K562 (cell line): ENCODE measurements at regions not wholly inside any gene's neighbourhood (a gene's known extent, or its start where the extent isn't known, plus 50 kb on each side); places are given as distances from the start of the nearest gene placed in this dataset.

Experiments
- ATAC-seq: fragments of 200-7000 bp; cut with Tn5 transposase; 3 replicates; pipeline ENCODE4 v1.9.1; 2020; ENCODE audit warnings: moderate library complexity
- BruUV-seq: library from RNA; stranded (reverse); fragments of 400-500 nt; replicated peaks from 2 replicates; lab custom pipeline; 2021; lab: Mats Ljungman, UMichigan
- CTCF ChIA-PET: fragments of 300-600 bp; formaldehyde crosslinking; extraction: SDS; loops from one replicate; lab custom pipeline; 2021; ENCODE audit warnings: low intra/inter-chr PET ratio; lab: Yijun Ruan, JAX
- POLR2A ChIA-PET: fragments of 300-600, 350-650 bp; sonication (Branson Sonifier 250); formaldehyde crosslinking; extraction: SDS; loops from one replicate; lab custom pipeline; 2021; ENCODE audit warnings: antibody characterized with exemption, inconsistent platforms; lab: Yijun Ruan, JAX
- DNase-seq, 4 experiments: peaks; one replicate each; pipeline versions ENCODE4 v3.0.0 to v3.0.0-alpha.2; 2011 to 2018; ENCODE audit warnings: low spot score in 3 of 4, mixed read lengths in 3 of 4; ENCODE audit errors: extremely low read depth in 1 of 4
- FAIRE-seq: peaks from 2 replicates; lab custom pipeline; 2011; peaks lifted over from hg19 to GRCh38; lab: Jason Lieb, UNC
- H2AFZ ChIP-seq: 2 replicates; pipeline ENCODE4 v1.6.0; 2011; ENCODE audit warnings: low read depth, low read length, control low read depth, inconsistent platforms
- H3K27ac ChIP-seq: fragments of 200-600 bp; 3 replicates; pipeline ENCODE4 v1.8.0; 2011; ENCODE audit warnings: low read depth, mild to moderate bottlenecking, control low read depth, inconsistent platforms, low read length, moderate library complexity, mixed read lengths; ENCODE audit errors: extremely low read depth
- H3K27me3 ChIP-seq, 2 experiments: fragments of 300-600 bp in 1 of 2; 2 replicates in 1 of 2; 3 replicates in 1 of 2; pipeline versions ENCODE4 v1.6.0 to v1.8.0; 2011; ENCODE audit warnings: inconsistent platforms in 2 of 2, low read length in 2 of 2, mild to moderate bottlenecking in 1 of 2, mixed read lengths in 1 of 2, moderate library complexity in 1 of 2; ENCODE audit not compliant: control insufficient read depth in 2 of 2, insufficient read depth in 2 of 2
- H3K36me3 ChIP-seq: fragments of 300-600 bp; 3 replicates; pipeline ENCODE4 v1.8.0; 2011; ENCODE audit warnings: mild to moderate bottlenecking, low read length, inconsistent platforms; ENCODE audit not compliant: control insufficient read depth, insufficient read depth
- H3K4me1 ChIP-seq, 2 experiments: fragments of 200-600 bp in 1 of 2; replicated peaks in 1 of 2; 2 replicates in 1 of 2; 3 replicates in 1 of 2; pipeline versions ENCODE4 v1.5.1 to v1.8.0; 2011; ENCODE audit warnings: inconsistent platforms in 2 of 2, low read length in 2 of 2, mild to moderate bottlenecking in 1 of 2, mixed read lengths in 1 of 2, moderate library complexity in 1 of 2; ENCODE audit not compliant: control insufficient read depth in 2 of 2, insufficient read depth in 2 of 2
- H3K4me2 ChIP-seq: 2 replicates; pipeline ENCODE4 v1.6.1; 2011; ENCODE audit warnings: low read length, control low read depth, inconsistent platforms, mixed read lengths; ENCODE audit not compliant: insufficient read depth
- H3K4me3 ChIP-seq: fragments of 200-600 bp; sonication (generic), shearing (Covaris generic); 2 replicates; pipeline ENCODE4 v1.5.1; 2016; ENCODE audit warnings: control low read depth, inconsistent platforms
- H3K79me2 ChIP-seq: fragments of 200-600 bp; 3 replicates; pipeline ENCODE4 v1.8.0; 2011; ENCODE audit warnings: low read length, inconsistent platforms; ENCODE audit not compliant: control insufficient read depth, insufficient read depth
- H3K9ac ChIP-seq, 2 experiments: 2 replicates each; pipeline versions ENCODE4 v1.6.0 to v1.6.1; 2011; ENCODE audit warnings: low read depth in 2 of 2, low read length in 2 of 2, control low read depth in 1 of 2, inconsistent platforms in 1 of 2, mild to moderate bottlenecking in 1 of 2, mixed read lengths in 1 of 2; ENCODE audit not compliant: insufficient read depth in 1 of 2
- H3K9me1 ChIP-seq: one replicate; pipeline ENCODE4 v1.6.0; 2011; ENCODE audit warnings: inconsistent platforms, mild to moderate bottlenecking, low read length, moderate library complexity; ENCODE audit not compliant: control insufficient read depth, insufficient read depth
- H3K9me3 ChIP-seq: replicated peaks from 2 replicates; pipeline ENCODE4 v1.5.1; 2011; ENCODE audit warnings: low read depth, low read length, inconsistent platforms; ENCODE audit not compliant: control insufficient read depth, insufficient read depth
- H4K20me1 ChIP-seq: replicated peaks from 2 replicates; pipeline ENCODE4 v1.6.1; 2011; ENCODE audit warnings: low read length, inconsistent platforms, mixed read lengths; ENCODE audit not compliant: control insufficient read depth, insufficient read depth
- NCOA6 ChIP-seq: fragments of 450-650 bp; IDR thresholded peaks from 2 replicates; pipeline ENCODE4 v1.6.1; 2017; ENCODE audit warnings: mild to moderate bottlenecking
- ZNF436 ChIP-seq: fragments of 250-450, 450-650 bp; sonication (Bioruptor Pico); formaldehyde crosslinking; IDR thresholded peaks from 2 replicates; pipeline ENCODE4 v1.7.0; 2020; ENCODE audit warnings: mild to moderate bottlenecking
- WGBS: fragments of 100-300 bp; shearing (Covaris generic); methylation state at CpG from one replicate; pipeline ENCODE4 v1.1.6; 2016; ENCODE audit warnings: low coverage, mixed read lengths; ENCODE audit not compliant: insufficient coverage; ENCODE audit errors: missing lambda C conversion rate; 5-methylcytosine and 5-hydroxymethylcytosine counted together
- in situ Hi-C: fragments of 300-500 bp; cut with MboI; formaldehyde crosslinking; loops from 4 replicates; pipeline ENCODE4 v1.15.0; 2018; ENCODE audit warnings: inconsistent platforms, mixed read lengths
- intact Hi-C: fragments of 100-400 bp; cut with micrococcal nuclease; formaldehyde crosslinking; loops from 2 replicates; pipeline ENCODE4 v1.14.2; 2022
- TF ChIP-seq, protein P1 (sequence below), 2 experiments: fragments of 450-650 bp; formaldehyde crosslinking in 1 of 2; IDR thresholded peaks; 2 replicates each; pipeline versions ENCODE4 v1.4.0 to v1.6.1; 2014 to 2020; ENCODE audit warnings: mild to moderate bottlenecking in 2 of 2, borderline replicate concordance in 1 of 2, low read depth in 1 of 2

DNA sequence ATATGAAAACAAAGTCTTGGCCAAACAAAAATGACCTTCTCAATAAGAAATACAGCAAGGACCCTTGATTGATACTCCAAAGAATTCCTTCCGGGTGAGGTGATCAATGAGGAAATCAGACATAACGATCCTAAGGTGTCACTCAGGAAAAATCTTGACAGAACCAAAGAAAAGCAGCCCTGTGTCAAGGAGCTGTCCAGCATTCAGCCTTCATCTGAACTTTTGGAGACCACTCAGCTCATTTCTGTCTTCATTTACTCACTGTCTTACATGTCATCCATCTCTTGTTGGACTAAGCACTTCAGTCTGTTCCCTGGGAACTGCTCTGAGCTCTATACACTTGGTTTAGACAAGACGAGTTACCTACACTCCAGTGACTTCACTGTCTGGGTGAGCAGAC lies 179.9 kb downstream of the GRIN2B start:
- no peak for FAIRE-seq
- WGBS = 0% methylated on average over 2 of the region's 3 CpGs
- no peak for ATAC-seq
- no TSS peak for BruUV-seq
- H3K4me2 ChIP-seq = no peak overlapping the region
- ChIA-PET CTCF (no interaction called here), POLR2A (no interaction called here)
- H3K9ac ChIP-seq = no peak overlapping the region
- DNase-seq = no peak
- no peak overlapping the region for H3K4me3 ChIP-seq
- no peaks in the 10 kb centered on the region for H3K36me3 ChIP-seq
- H3K4me1 ChIP-seq = no peaks in the 10 kb centered on the region
- TF ChIP-seq, protein P1, sequence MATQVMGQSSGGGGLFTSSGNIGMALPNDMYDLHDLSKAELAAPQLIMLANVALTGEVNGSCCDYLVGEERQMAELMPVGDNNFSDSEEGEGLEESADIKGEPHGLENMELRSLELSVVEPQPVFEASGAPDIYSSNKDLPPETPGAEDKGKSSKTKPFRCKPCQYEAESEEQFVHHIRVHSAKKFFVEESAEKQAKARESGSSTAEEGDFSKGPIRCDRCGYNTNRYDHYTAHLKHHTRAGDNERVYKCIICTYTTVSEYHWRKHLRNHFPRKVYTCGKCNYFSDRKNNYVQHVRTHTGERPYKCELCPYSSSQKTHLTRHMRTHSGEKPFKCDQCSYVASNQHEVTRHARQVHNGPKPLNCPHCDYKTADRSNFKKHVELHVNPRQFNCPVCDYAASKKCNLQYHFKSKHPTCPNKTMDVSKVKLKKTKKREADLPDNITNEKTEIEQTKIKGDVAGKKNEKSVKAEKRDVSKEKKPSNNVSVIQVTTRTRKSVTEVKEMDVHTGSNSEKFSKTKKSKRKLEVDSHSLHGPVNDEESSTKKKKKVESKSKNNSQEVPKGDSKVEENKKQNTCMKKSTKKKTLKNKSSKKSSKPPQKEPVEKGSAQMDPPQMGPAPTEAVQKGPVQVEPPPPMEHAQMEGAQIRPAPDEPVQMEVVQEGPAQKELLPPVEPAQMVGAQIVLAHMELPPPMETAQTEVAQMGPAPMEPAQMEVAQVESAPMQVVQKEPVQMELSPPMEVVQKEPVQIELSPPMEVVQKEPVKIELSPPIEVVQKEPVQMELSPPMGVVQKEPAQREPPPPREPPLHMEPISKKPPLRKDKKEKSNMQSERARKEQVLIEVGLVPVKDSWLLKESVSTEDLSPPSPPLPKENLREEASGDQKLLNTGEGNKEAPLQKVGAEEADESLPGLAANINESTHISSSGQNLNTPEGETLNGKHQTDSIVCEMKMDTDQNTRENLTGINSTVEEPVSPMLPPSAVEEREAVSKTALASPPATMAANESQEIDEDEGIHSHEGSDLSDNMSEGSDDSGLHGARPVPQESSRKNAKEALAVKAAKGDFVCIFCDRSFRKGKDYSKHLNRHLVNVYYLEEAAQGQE (IDR thresholded peaks at IDR 0.05; ENCODE audit: borderline replicate concordance) = peak; percentile 49; the same call in 1 of the 2 replicates
- TF ChIP-seq, protein P1 (CRISPR knock-in tag; IDR thresholded peaks at IDR 0.05; ENCODE audit: low read depth) = no peak
- TF ChIP-seq NCOA6 = no peak
- TF ChIP-seq ZNF436 (CRISPR knock-in tag) = no peak
- no peaks in the 10 kb centered on the region for H3K9me1 ChIP-seq
- no peaks in the 10 kb centered on the region for H3K79me2 ChIP-seq
- intact Hi-C loops = no loop called here
- in situ Hi-C loops = no loop called here
- H4K20me1 ChIP-seq = no peaks in the 10 kb centered on the region
- H3K27ac ChIP-seq = no peak overlapping the region
- no peaks in the 10 kb centered on the region for H3K27me3 ChIP-seq
- H2AFZ ChIP-seq = no peak overlapping the region
- no peaks in the 10 kb centered on the region for H3K9me3 ChIP-seq
